ENCODE measurements at regions not wholly inside any gene's neighbourhood (a gene's known extent, or its start where the extent isn't known, plus 50 kb on each side); places are given as distances from the start of the nearest gene placed in this dataset.

- DNase-seq (ENCODE audit: low read depth in 4 of 4, low spot score in 2 of 4), result no peak
These were observed 126.0 kb downstream of the RAP2A start for GRCh38 chr13:97559981-97560380.

- no peak for DNase-seq (ENCODE audit: low read depth in 4 of 4, low spot score in 2 of 4)
These were observed 127.2 kb downstream of the RAP2A start for GRCh38 chr13:97561182-97561581.

GRCh38 chr13:97562962-97563361 lies 129.0 kb downstream of the RAP2A start:
- no peak for DNase-seq (ENCODE audit: low read depth in 4 of 4, low spot score in 2 of 4)

GRCh38 chr13:97564956-97565355 lies 131.0 kb downstream of the RAP2A start:
- DNase-seq (ENCODE audit: low read depth in 4 of 4, low spot score in 2 of 4), result no peak

- no peak for DNase-seq (ENCODE audit: low read depth in 4 of 4, low spot score in 2 of 4)
These were observed 131.9 kb downstream of the RAP2A start for GRCh38 chr13:97565906-97566305.

GRCh38 chr13:97566907-97567306 lies 132.9 kb downstream of the RAP2A start:
- no peak for DNase-seq (ENCODE audit: low read depth in 4 of 4, low spot score in 2 of 4)

- no peak for DNase-seq (ENCODE audit: low read depth in 4 of 4, low spot score in 2 of 4)
These were observed 133.7 kb downstream of the RAP2A start for GRCh38 chr13:97567510-97568243.

- no peak for DNase-seq (ENCODE audit: low read depth in 4 of 4, low spot score in 2 of 4)
These were observed 134.9 kb downstream of the RAP2A start for GRCh38 chr13:97568850-97569249.

GRCh38 chr13:97569841-97570240 lies 135.9 kb downstream of the RAP2A start:
- no peak for DNase-seq (ENCODE audit: low read depth in 4 of 4, low spot score in 2 of 4)

GRCh38 chr13:97570442-97570841 lies 136.5 kb downstream of the RAP2A start:
- no peak for DNase-seq (ENCODE audit: low read depth in 4 of 4, low spot score in 2 of 4)

- DNase-seq (ENCODE audit: low read depth in 4 of 4, low spot score in 2 of 4), result no peak
These were observed 139.0 kb downstream of the RAP2A start for GRCh38 chr13:97573011-97573410.

GRCh38 chr13:97574926-97575325 lies 141.0 kb downstream of the RAP2A start:
- no peak for DNase-seq (ENCODE audit: low read depth in 4 of 4, low spot score in 2 of 4)

- no peak for DNase-seq (ENCODE audit: low read depth in 4 of 4, low spot score in 2 of 4)
These were observed 143.1 kb downstream of the RAP2A start for GRCh38 chr13:97577026-97577425.

- no peak for DNase-seq (ENCODE audit: low read depth in 4 of 4, low spot score in 2 of 4)
These were observed 148.2 kb downstream of the RAP2A start for GRCh38 chr13:97582170-97582569.

GRCh38 chr13:97583907-97584497 lies 150.0 kb downstream of the RAP2A start:
- no peak for DNase-seq (ENCODE audit: low read depth in 4 of 4, low spot score in 2 of 4)

- no peak for DNase-seq (ENCODE audit: low read depth in 4 of 4, low spot score in 2 of 4)
These were observed 153.0 kb downstream of the RAP2A start for GRCh38 chr13:97586941-97587340.

- no peak for DNase-seq (ENCODE audit: low read depth in 4 of 4, low spot score in 2 of 4)
These were observed 155.0 kb downstream of the RAP2A start for GRCh38 chr13:97588993-97589392.

- DNase-seq (ENCODE audit: low read depth in 4 of 4, low spot score in 2 of 4), result no peak
These were observed 166.6 kb downstream of the RAP2A start for GRCh38 chr13:97600458-97601075.

GRCh38 chr13:97615266-97615665 lies 181.3 kb downstream of the RAP2A start:
- no peak for DNase-seq (ENCODE audit: low read depth in 4 of 4, low spot score in 2 of 4)

- DNase-seq (ENCODE audit: low read depth in 4 of 4, low spot score in 2 of 4), result no peak
These were observed 182.4 kb downstream of the RAP2A start for GRCh38 chr13:97616385-97616784.

- DNase-seq (ENCODE audit: low read depth in 4 of 4, low spot score in 2 of 4), result no peak
These were observed 187.1 kb downstream of the RAP2A start for GRCh38 chr13:97621025-97621424.

- no peak for DNase-seq (ENCODE audit: low read depth in 4 of 4, low spot score in 2 of 4)
These were observed 187.7 kb downstream of the RAP2A start for GRCh38 chr13:97621631-97622030.

All from left renal cortex interstitium (tissue), 4 donors.